Stimulated activated CD8-positive, alpha-beta memory T cell treated with anti-CD3 and anti-CD28 coated beads, Interleukin-4, amount 100 ng/mL, for 4 hours (primary cell): ENCODE measurements at regions not wholly inside any gene's neighbourhood (a gene's known extent, or its start where the extent isn't known, plus 50 kb on each side); places are given as distances from the start of the nearest gene placed in this dataset.

Experiments
- DNase-seq, 2 donors: peaks; one replicate each; pipeline ENCODE4 v3.0.0-alpha.2; 2020; ENCODE audit warnings: low read depth in 2 of 2, low spot score in 1 of 2

- no peak for DNase-seq
Measured at GRCh38 chr10:43809211-43809930, 160.7 kb upstream of the ZNF32 start.

- no peak for DNase-seq
Measured at GRCh38 chr10:43808136-43808535, 159.5 kb upstream of the ZNF32 start.

GRCh38 chr10:43806831-43807640 is 158.4 kb upstream of the ZNF32 start:
- DNase-seq, result no peak

- DNase-seq, result no peak
Measured at GRCh38 chr10:43803791-43804190, 155.1 kb upstream of the ZNF32 start.

- DNase-seq, result no peak
Measured at GRCh38 chr10:43802988-43803696, 154.5 kb upstream of the ZNF32 start.

GRCh38 chr10:43801626-43802025 is 152.9 kb upstream of the ZNF32 start:
- DNase-seq, result no peak

- DNase-seq, result no peak
Measured at GRCh38 chr10:43801140-43801539, 152.5 kb upstream of the ZNF32 start.

GRCh38 chr10:43796781-43797180 is 148.1 kb upstream of the ZNF32 start:
- no peak for DNase-seq

- DNase-seq, result no peak
Measured at GRCh38 chr10:43795639-43796038, 147.0 kb upstream of the ZNF32 start.

GRCh38 chr10:43795093-43795492 is 146.4 kb upstream of the ZNF32 start:
- DNase-seq, result no peak

- no peak for DNase-seq
Measured at GRCh38 chr10:43794181-43794815, 145.6 kb upstream of the ZNF32 start.

GRCh38 chr10:43793704-43794103 is 145.0 kb upstream of the ZNF32 start:
- no peak for DNase-seq

GRCh38 chr10:43790147-43790546 is 141.5 kb upstream of the ZNF32 start:
- DNase-seq, result no peak

GRCh38 chr10:43785252-43785651 is 136.6 kb upstream of the ZNF32 start:
- DNase-seq, result no peak

GRCh38 chr10:43782814-43783213 is 134.1 kb upstream of the ZNF32 start:
- DNase-seq, result no peak

GRCh38 chr10:43781480-43782361 is 133.0 kb upstream of the ZNF32 start:
- DNase-seq, result no peak

- no peak for DNase-seq
Measured at GRCh38 chr10:43778571-43778970, 129.9 kb upstream of the ZNF32 start.

- DNase-seq, result no peak
Measured at GRCh38 chr10:43775384-43775783, 126.7 kb upstream of the ZNF32 start.

GRCh38 chr10:43774234-43774769 is 125.6 kb upstream of the ZNF32 start:
- no peak for DNase-seq

GRCh38 chr10:43773736-43774135 is 125.1 kb upstream of the ZNF32 start:
- DNase-seq, result no peak
